ENCODE measurements at regions not wholly inside any gene's neighbourhood (a gene's known extent, or its start where the extent isn't known, plus 50 kb on each side); places are given as distances from the start of the nearest gene placed in this dataset.

- TF ChIP-seq STAT6 (CRISPR knock-in tag; conservative IDR thresholded peaks at IDR 0.05; ENCODE audit: low read depth) (no peak), ATF6 (CRISPR knock-in tag; IDR thresholded peaks at IDR 0.05) (no peak), USF2 (CRISPR knock-in tag; IDR thresholded peaks at IDR 0.05) (no peak)
Measured at GRCh38 chr6:126907312-126907711, 211.2 kb upstream of the RSPO3 start (continued).

- Mint-ChIP-seq H3K4me1 (no peaks in the 10 kb centered on the region), H3K27ac (no peak overlapping the region), H3K4me3 (no peak overlapping the region), H3K27me3 (ENCODE audit: low read depth) (no peaks in the 10 kb centered on the region), H3K36me3 (no peaks in the 10 kb centered on the region), H3K9me3 (no peaks in the 10 kb centered on the region)
- POLR2A ChIA-PET: no interaction called here
- CTCF ChIA-PET: no interaction called here
- DNase-seq (ENCODE audit: low spot score) (no peak), ATAC-seq (no peak)
- TF ChIP-seq IRF2 (CRISPR knock-in tag; IDR thresholded peaks at IDR 0.05; ENCODE audit: borderline replicate concordance, low read depth): no peak
- no peak for TF ChIP-seq NFE2L1 (CRISPR knock-in tag; IDR thresholded peaks at IDR 0.05)
- no peak for TF ChIP-seq ARID4B (CRISPR knock-in tag; IDR thresholded peaks at IDR 0.05; ENCODE audit: borderline replicate concordance)
- no peak for TF ChIP-seq RELA (CRISPR knock-in tag; IDR thresholded peaks at IDR 0.05; ENCODE audit: borderline replicate concordance)
- TF ChIP-seq E2F1 (CRISPR knock-in tag; IDR thresholded peaks at IDR 0.05): no peak
- TF ChIP-seq PRRX2 (CRISPR knock-in tag; IDR thresholded peaks at IDR 0.05): no peak
- TF ChIP-seq STAT6 (CRISPR knock-in tag; conservative IDR thresholded peaks at IDR 0.05; ENCODE audit: low read depth): no peak
- TF ChIP-seq AFF4 (CRISPR knock-in tag; IDR thresholded peaks at IDR 0.05; ENCODE audit: borderline replicate concordance): no peak
- no peak for TF ChIP-seq ATF1 (CRISPR knock-in tag; IDR thresholded peaks at IDR 0.05)
- TF ChIP-seq ZNF425 (CRISPR knock-in tag; conservative IDR thresholded peaks at IDR 0.05): no peak
Measured at GRCh38 chr6:126907996-126908395, 210.5 kb upstream of the RSPO3 start.

All from WTC11 (cell line).